Epithelial cell of esophagus (primary cell): ENCODE measurements at regions not wholly inside any gene's neighbourhood (a gene's known extent, or its start where the extent isn't known, plus 50 kb on each side); places are given as distances from the start of the nearest gene placed in this dataset.

ENCODE experiments used
- DNase-seq: peaks from one replicate; pipeline ENCODE4 v3.0.0; 2010; ENCODE audit warnings: low read depth
- H3K4me3 ChIP-seq: 2 replicates; pipeline ENCODE4 v1.5.1; 2011; ENCODE audit warnings: mild to moderate bottlenecking, low read length, control low read depth
- TF ChIP-seq, protein P1 (sequence below): IDR thresholded peaks from 2 replicates; pipeline ENCODE4 v1.5.1; 2011; ENCODE audit warnings: low read depth, mild to moderate bottlenecking, low read length, control low read depth, inconsistent platforms; ENCODE audit not compliant: insufficient read depth; ENCODE audit errors: missing control alignments

DNA sequence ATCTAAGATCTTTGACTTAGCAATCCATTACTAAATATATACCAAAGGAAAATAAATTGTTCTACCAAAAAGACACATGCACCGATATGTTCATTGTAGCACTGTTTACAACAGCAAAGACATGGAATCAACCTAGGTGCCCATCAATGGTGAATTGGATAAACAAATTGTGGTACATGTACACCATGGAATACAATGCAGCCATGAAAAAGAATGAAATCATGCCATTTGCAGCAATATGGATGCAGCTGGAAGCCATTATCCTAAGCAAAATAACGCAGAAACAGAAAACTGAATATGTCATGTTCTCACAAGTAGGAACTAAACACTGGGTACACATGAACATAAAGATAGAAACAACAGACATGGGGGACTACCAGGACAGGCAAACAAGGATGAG, 589.5 kb downstream of the IRX1 start:
- H3K4me3 ChIP-seq, result no peak overlapping the region
- no peak for DNase-seq
- TF ChIP-seq, protein P1, sequence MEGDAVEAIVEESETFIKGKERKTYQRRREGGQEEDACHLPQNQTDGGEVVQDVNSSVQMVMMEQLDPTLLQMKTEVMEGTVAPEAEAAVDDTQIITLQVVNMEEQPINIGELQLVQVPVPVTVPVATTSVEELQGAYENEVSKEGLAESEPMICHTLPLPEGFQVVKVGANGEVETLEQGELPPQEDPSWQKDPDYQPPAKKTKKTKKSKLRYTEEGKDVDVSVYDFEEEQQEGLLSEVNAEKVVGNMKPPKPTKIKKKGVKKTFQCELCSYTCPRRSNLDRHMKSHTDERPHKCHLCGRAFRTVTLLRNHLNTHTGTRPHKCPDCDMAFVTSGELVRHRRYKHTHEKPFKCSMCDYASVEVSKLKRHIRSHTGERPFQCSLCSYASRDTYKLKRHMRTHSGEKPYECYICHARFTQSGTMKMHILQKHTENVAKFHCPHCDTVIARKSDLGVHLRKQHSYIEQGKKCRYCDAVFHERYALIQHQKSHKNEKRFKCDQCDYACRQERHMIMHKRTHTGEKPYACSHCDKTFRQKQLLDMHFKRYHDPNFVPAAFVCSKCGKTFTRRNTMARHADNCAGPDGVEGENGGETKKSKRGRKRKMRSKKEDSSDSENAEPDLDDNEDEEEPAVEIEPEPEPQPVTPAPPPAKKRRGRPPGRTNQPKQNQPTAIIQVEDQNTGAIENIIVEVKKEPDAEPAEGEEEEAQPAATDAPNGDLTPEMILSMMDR, result no peak

DNA sequence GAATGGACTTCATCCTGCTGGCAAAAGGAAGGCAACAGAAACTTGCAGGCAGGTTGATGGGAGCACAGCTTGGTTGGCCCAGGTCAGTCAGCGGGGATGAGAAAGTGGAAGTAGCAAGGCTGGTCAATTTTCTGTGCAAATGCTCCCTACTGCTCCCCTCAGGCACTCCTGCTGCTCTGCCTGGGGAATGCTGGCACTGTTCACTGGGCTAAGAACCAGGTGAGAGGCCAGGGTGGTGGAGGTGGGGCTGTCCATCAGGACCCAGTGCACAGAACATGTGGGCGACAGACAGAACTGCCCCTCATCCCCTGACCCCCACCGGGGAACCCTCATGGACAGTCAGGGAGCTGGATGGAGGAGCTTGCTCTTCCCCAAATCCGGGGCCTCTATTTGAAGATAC, 593.1 kb downstream of the IRX1 start:
- TF ChIP-seq, protein P1, result no peak
- no peak overlapping the region for H3K4me3 ChIP-seq
- no peak for DNase-seq

DNA sequence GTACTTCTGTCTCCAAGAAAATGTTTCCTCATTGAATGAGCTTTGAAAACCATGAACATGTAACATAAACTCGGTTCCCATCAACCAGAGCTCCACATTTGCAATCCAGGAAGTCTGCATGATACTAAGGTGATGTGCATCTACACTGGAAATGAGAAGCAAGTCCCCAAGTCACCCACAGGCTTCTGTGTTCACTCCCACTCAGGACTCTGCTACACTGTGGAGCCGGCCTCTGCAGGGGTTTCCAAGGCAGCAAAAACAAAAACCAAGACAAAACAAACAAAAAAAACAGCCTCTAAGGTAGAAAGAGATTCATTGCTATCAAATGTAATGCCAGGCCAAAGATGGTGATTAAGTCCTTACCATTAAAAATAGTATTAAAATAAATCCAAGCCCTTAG, 593.7 kb downstream of the IRX1 start:
- TF ChIP-seq, protein P1, result no peak
- DNase-seq, result no peak
- no peak overlapping the region for H3K4me3 ChIP-seq

DNA sequence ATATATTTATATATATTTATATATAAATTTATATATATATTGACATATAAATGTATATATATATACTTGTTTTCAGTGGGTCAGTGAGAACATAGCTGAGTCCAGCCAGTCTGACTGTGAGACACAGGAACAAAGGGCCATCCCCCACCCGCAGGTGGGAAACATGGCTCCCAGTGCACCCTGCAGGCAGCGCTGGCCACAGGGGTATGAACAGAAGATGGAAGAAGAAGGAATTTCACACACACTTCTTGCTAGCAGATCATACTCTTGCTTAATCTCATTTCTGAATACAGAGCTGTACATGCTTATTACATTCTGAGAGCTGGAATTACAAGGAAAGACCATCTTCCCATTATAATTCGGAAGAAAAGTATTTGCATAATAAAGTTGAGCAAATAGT, 595.4 kb downstream of the IRX1 start:
- TF ChIP-seq, protein P1, result no peak
- no peak overlapping the region for H3K4me3 ChIP-seq
- no peak for DNase-seq

DNA sequence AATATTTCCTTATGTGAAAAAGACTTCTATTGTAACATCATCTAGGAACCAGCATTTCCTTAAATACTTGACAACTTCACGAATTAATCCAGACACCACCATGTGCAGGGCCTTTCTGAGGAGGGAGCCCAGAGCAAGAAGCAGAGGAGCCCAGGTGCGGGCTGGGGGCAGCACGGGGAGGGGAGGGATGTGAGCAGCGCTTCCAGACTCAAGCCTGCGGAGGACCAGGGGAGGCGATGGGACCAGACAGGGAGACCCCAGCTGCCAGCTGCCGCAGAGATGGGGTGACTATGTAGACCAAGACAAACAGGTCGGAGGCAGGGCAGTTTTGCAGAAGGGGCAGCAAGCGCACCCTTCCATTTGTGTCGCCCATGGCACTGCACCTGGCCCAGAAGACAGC, 596.1 kb downstream of the IRX1 start:
- H3K4me3 ChIP-seq, result no peak overlapping the region
- no peak for DNase-seq
- TF ChIP-seq, protein P1, result no peak

DNA sequence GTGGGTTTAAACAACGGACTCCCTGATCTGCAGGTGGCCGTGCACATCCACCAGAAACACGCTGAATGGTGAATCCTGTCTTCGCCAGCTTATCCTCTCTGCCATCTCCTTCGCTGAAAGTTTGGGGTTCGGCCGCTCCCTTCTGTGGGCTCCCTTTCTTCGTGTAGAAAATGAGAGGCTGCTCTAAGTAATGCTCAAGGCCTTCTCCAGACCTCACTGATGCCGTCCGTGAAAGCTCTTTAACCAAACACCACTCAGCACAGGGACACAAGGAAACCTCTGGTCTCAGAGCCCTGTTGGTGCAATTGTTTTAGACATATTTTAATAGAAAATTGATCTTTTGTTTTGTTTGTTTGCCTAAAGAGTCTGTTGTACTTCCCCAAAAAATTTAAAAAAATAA, 596.5 kb downstream of the IRX1 start:
- H3K4me3 ChIP-seq, result no peak overlapping the region
- DNase-seq, result no peak
- TF ChIP-seq, protein P1, result no peak

DNA sequence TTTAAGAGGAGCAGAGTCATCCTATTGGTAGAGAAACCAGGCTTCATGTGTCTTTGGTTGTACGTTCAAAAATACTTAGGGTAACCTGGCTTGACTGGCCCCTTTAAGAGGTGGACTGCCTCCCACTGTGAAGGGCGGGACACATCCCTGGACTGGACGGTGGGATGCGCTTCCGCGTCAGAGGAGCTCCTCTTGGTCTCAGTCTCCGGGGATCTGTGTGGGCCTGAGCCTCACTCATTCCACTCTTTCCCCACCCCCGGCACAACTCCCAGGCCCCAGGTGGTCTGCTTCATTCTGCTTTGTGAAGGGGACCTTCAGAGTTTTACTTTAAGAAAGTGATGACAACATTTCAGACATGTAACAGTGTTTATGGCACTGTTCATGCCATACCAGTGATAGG, 601.1 kb downstream of the IRX1 start:
- TF ChIP-seq, protein P1, result no peak
- no peak for DNase-seq
- H3K4me3 ChIP-seq, result no peak overlapping the region
